HCT116 (cell line): ENCODE measurements at regions not wholly inside any gene's neighbourhood (a gene's known extent, or its start where the extent isn't known, plus 50 kb on each side); places are given as distances from the start of the nearest gene placed in this dataset.
"Not testable (repeated sequence)": the region's sequence is repeated elsewhere in the genome, so short reads cannot be mapped to it uniquely, and the experiment has no call there.

Experiments used
- CTCF ChIP-seq, 3 experiments: fragments of 200-600 bp in 1 of 3; sonication (generic) in 1 of 3; IDR thresholded peaks in 2 of 3; conservative IDR thresholded peaks in 1 of 3; 2 replicates each; pipeline ENCODE4 v1.5.1; 2012 to 2017; ENCODE audit warnings: low read depth in 2 of 3, low read length in 2 of 3, antibody characterized with exemption in 1 of 3, borderline replicate concordance in 1 of 3, control low read depth in 1 of 3, mild to moderate bottlenecking in 1 of 3, mixed read lengths in 1 of 3, mixed run types in 1 of 3, moderate library complexity in 1 of 3; ENCODE audit not compliant: insufficient read depth in 1 of 3
- EZH2 ChIP-seq: fragments of 200-600 bp; sonication (generic); IDR thresholded peaks from 2 replicates; pipeline ENCODE4 v1.6.1; 2017; ENCODE audit warnings: antibody characterized with exemption, mixed run types
- POLR2A ChIP-seq: IDR thresholded peaks from 2 replicates; pipeline ENCODE4 v1.7.0; 2011; ENCODE audit warnings: borderline replicate concordance; ENCODE audit not compliant: insufficient read depth, insufficient read length; ENCODE audit errors: extremely low read depth
- POLR2AphosphoS5 ChIP-seq: IDR thresholded peaks from 2 replicates; pipeline ENCODE4 v1.6.1; 2011; ENCODE audit warnings: mild to moderate bottlenecking, low read depth, low read length, moderate library complexity
- RAD21 ChIP-seq: IDR thresholded peaks from 2 replicates; pipeline ENCODE4 v1.6.1; 2012; ENCODE audit warnings: low read depth, mild to moderate bottlenecking
- ZBTB33 ChIP-seq: IDR thresholded peaks from 2 replicates; pipeline ENCODE4 v1.6.1; 2011; ENCODE audit warnings: mild to moderate bottlenecking, low read length, moderate library complexity; ENCODE audit not compliant: insufficient replicate concordance; ENCODE audit errors: extremely low read depth
- ZNF274 ChIP-seq: fragments of 200-500 bp; sonication (Bioruptor generic); IDR thresholded peaks from 2 replicates; pipeline ENCODE4 v1.6.1; 2014; ENCODE audit warnings: mild to moderate bottlenecking, low read depth, low read length, inconsistent platforms

- peak; percentile 29 to 57 (median 42); a peak in 5 of 6 replicates for TF ChIP-seq CTCF (IDR thresholded peaks at IDR 0.05 in 2 of 3, conservative IDR thresholded peaks at IDR 0.05 in 1 of 3; ENCODE audit: borderline replicate concordance in 1 of 3, insufficient read depth in 1 of 3, low read depth in 2 of 3, low read length in 2 of 3)
- not testable (repeated sequence) for TF ChIP-seq ZBTB33, ZNF274, POLR2AphosphoS5, EZH2, POLR2A
- TF ChIP-seq RAD21, result peak; percentile 47; the same call in 1 of the 2 replicates
Observed at GRCh38 chr17:27197505-27197904, 96.4 kb upstream of the WSB1 start.
